Right lobe of liver (tissue), 4 donors: ENCODE measurements at regions not wholly inside any gene's neighbourhood (a gene's known extent, or its start where the extent isn't known, plus 50 kb on each side); places are given as distances from the start of the nearest gene placed in this dataset.

Experiments used
- CTCF ChIP-seq, 4 donors: fragments of 200-600 bp in 3 of 4; fragments of 450-650 bp in 1 of 4; IDR thresholded peaks; one replicate each; pipeline versions ENCODE4 v1.5.1 to v1.8.0; 2016 to 2022; ENCODE audit warnings: antibody characterized with exemption in 4 of 4, mild to moderate bottlenecking in 2 of 4
- POLR2A ChIP-seq: fragments of 450-650 bp; IDR thresholded peaks from one replicate; pipeline ENCODE4 v1.6.1; 2017; ENCODE audit warnings: antibody characterized with exemption, mild to moderate bottlenecking
- donor health status: DM: no; HTN: no; CAD: no.
- donor health status: DM: no; HTN: no; CAD: no.
- donor health status: DM: no; HTN: yes; CAD: no.

- TF ChIP-seq CTCF (IDR thresholded peaks at IDR 0.05) (no peak), POLR2A (no peak)
Measured at GRCh38 chr2:111522231-111522768, 361.7 kb downstream of the ANAPC1 start.
